Natural killer cell (primary cell): ENCODE measurements at regions not wholly inside any gene's neighbourhood (a gene's known extent, or its start where the extent isn't known, plus 50 kb on each side); places are given as distances from the start of the nearest gene placed in this dataset.
A peak's percentile ranks its signal among the peaks of the same experiment; 100 is the strongest.

ENCODE experiments used
- ATAC-seq, 3 donors: fragments of 150-1000 bp in 2 of 3; fragments of 200-7000 bp in 1 of 3; cut with Tn5 transposase; 1 replicate in 1 of 3; 2 replicates in 2 of 3; pipeline ENCODE4 v1.10.0; 2021; ENCODE audit warnings: mild to moderate bottlenecking in 2 of 3, moderate library complexity in 2 of 3
- DNase-seq, 2 donors: peaks; one replicate each; pipeline versions ENCODE4 v3.0.0 to v3.0.0-alpha.2; 2013 to 2021; ENCODE audit warnings: mixed read lengths in 1 of 2
- H3K27ac ChIP-seq: one replicate; pipeline ENCODE4 v1.5.1; 2013; ENCODE audit warnings: mild to moderate bottlenecking, low read length
- H3K27me3 ChIP-seq: one replicate; pipeline ENCODE4 v1.6.1; 2013; ENCODE audit warnings: low read length; ENCODE audit not compliant: control insufficient read depth, insufficient read depth
- H3K36me3 ChIP-seq: one replicate; pipeline ENCODE4 v1.6.1; 2013; ENCODE audit warnings: low read length; ENCODE audit not compliant: control insufficient read depth, insufficient read depth
- H3K4me1 ChIP-seq: one replicate; pipeline ENCODE4 v1.6.1; 2013; ENCODE audit warnings: low read length; ENCODE audit not compliant: control insufficient read depth, insufficient read depth
- H3K4me3 ChIP-seq: one replicate; pipeline ENCODE4 v1.5.1; 2013; ENCODE audit warnings: low read length
- H3K9me3 ChIP-seq: one replicate; pipeline ENCODE4 v1.6.1; 2013; ENCODE audit warnings: low read length; ENCODE audit not compliant: control insufficient read depth, insufficient read depth
- H3K27ac Mint-ChIP-seq, 2 donors: one replicate each; pipeline ENCODE4 v1.8.0; 2022; ENCODE audit warnings: mild to moderate bottlenecking in 2 of 2, mixed read lengths in 2 of 2, moderate library complexity in 1 of 2
- H3K27me3 Mint-ChIP-seq, 2 donors: one replicate each; pipeline ENCODE4 v1.8.0; 2022; ENCODE audit warnings: low read depth in 2 of 2, mixed read lengths in 2 of 2
- H3K36me3 Mint-ChIP-seq: one replicate; pipeline ENCODE4 v1.8.0; 2022; ENCODE audit warnings: mixed read lengths
- H3K4me1 Mint-ChIP-seq, 2 donors: one replicate each; pipeline ENCODE4 v1.8.0; 2022; ENCODE audit warnings: mixed read lengths in 2 of 2
- H3K4me3 Mint-ChIP-seq: one replicate; pipeline ENCODE4 v1.8.0; 2022; ENCODE audit warnings: mild to moderate bottlenecking, moderate library complexity, mixed read lengths
- H3K9me3 Mint-ChIP-seq, 2 donors: one replicate each; pipeline ENCODE4 v1.8.0; 2022; ENCODE audit warnings: mixed read lengths in 2 of 2
- CTCF ChIP-seq: fragments of 200-600 bp; IDR thresholded peaks from one replicate; pipeline ENCODE4 v1.8.0; 2022; ENCODE audit warnings: antibody characterized with exemption
- WGBS: methylation state at CpG from one replicate; pipeline ENCODE4 v1.1.7; 2013; ENCODE audit warnings: missing lambda C conversion rate; ENCODE audit not compliant: insufficient coverage; 5-methylcytosine and 5-hydroxymethylcytosine counted together
- intact Hi-C: fragments of 100-400 bp; cut with micrococcal nuclease; formaldehyde crosslinking; loops from one replicate; pipeline ENCODE4 v1.14.2; 2022

- Mint-ChIP-seq H3K27me3 (no peaks in the 10 kb centered on the region), H3K4me3 (no peak overlapping the region), H3K9me3 (no peaks in the 10 kb centered on the region), H3K4me1 (peaks cover 8 to 16% of the 10 kb centered on the region in 2 donors), H3K27ac (no peak overlapping the region), H3K36me3 (no peaks in the 10 kb centered on the region)
- intact Hi-C loops, result no loop called here
- Histone ChIP-seq H3K27me3 (no peaks in the 10 kb centered on the region), H3K27ac (no peak overlapping the region), H3K4me1 (no peaks in the 10 kb centered on the region), H3K36me3 (no peaks in the 10 kb centered on the region), H3K4me3 (no peak overlapping the region), H3K9me3 (no peaks in the 10 kb centered on the region)
- TF ChIP-seq CTCF, result no peak
- ATAC-seq (no peak), DNase-seq (no peak)
- 85% methylated on average over 10 of the region's 10 CpGs for WGBS
Measured at GRCh38 chr5:74396913-74397622, 243.5 kb downstream of the ENC1 start.

- Mint-ChIP-seq H3K36me3 (no peaks in the 10 kb centered on the region), H3K27ac (no peak overlapping the region), H3K27me3 (no peaks in the 10 kb centered on the region), H3K9me3 (no peaks in the 10 kb centered on the region), H3K4me1 (peaks cover 0 to 7% of the 10 kb centered on the region in 2 donors), H3K4me3 (no peak overlapping the region)
- Histone ChIP-seq H3K4me3 (no peak overlapping the region), H3K9me3 (no peaks in the 10 kb centered on the region), H3K27ac (no peak overlapping the region), H3K27me3 (no peaks in the 10 kb centered on the region), H3K36me3 (no peaks in the 10 kb centered on the region), H3K4me1 (no peaks in the 10 kb centered on the region)
- ATAC-seq (no peak), DNase-seq (peak in 1 of 2 donors; percentile 10)
- 69% methylated on average over 8 of the region's 10 CpGs for WGBS
- no peak for TF ChIP-seq CTCF
- intact Hi-C loops, result loop anchor here (2.0 kb wide), 1 partner anchor 254 kb away; no protein-coding TSS in a partner anchor
Measured at GRCh38 chr5:74394916-74395880, 245.3 kb downstream of the ENC1 start.

DNA sequence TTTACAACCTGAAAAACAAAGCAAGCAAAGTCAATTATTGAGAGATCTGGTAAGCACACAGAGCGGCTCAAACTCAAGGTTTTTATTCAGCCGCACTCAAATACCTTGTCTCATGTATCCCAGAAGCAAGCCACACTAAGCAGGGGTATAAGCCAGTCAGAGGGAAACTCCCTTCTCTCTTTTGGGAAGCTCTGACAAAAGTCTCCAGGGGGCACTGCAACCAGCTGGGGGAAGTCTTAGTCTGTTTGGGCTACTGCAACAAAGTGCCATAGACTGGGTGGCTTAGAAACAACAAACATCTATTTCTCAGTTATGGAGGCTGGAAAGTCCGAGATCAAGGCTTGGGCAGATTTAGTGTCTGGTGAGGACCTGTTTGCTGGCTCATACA lies 246.0 kb downstream of the ENC1 start:
- TF ChIP-seq CTCF, result no peak
- Mint-ChIP-seq H3K36me3 (no peaks in the 10 kb centered on the region), H3K4me1 (peaks cover 0 to 7% of the 10 kb centered on the region in 2 donors), H3K27ac (no peak overlapping the region), H3K4me3 (no peak overlapping the region), H3K9me3 (no peaks in the 10 kb centered on the region), H3K27me3 (no peaks in the 10 kb centered on the region)
- WGBS, result 89% methylated on average over 3 of the region's 3 CpGs
- Histone ChIP-seq H3K27me3 (no peaks in the 10 kb centered on the region), H3K27ac (no peak overlapping the region), H3K4me3 (no peak overlapping the region), H3K4me1 (no peaks in the 10 kb centered on the region), H3K36me3 (no peaks in the 10 kb centered on the region), H3K9me3 (no peaks in the 10 kb centered on the region)
- ATAC-seq (peak in 2 of 3 donors; percentile 59 to 61), DNase-seq (peak in 1 of 2 donors; percentile 8)
- intact Hi-C loops, result loop anchor here (2.0 kb wide), 1 partner anchor 254 kb away; no protein-coding TSS in a partner anchor
